ENCODE measurements at regions not wholly inside any gene's neighbourhood (a gene's known extent, or its start where the extent isn't known, plus 50 kb on each side); places are given as distances from the start of the nearest gene placed in this dataset.

- Histone ChIP-seq H3K27me3 (no peaks in the 10 kb centered on the region), H3K27ac (no peak overlapping the region), H3K36me3 (no peaks in the 10 kb centered on the region), H3K9me3 (no peaks in the 10 kb centered on the region), H3K4me1 (peaks cover 0 to 6% (median 0%) of the 10 kb centered on the region in 12 donors), H3K4me3 (no peak overlapping the region)
- TF ChIP-seq POLR2A (IDR thresholded peaks at IDR 0.05) (no peak), CTCF (IDR thresholded peaks at IDR 0.05) (no peak)
- 83 to 91% (median 89%) methylated on average over 3 of the region's 3 CpGs for WGBS, 4 donors
- no peak for ATAC-seq
- DNase-seq: no peak
- intact Hi-C loops (cut with DNase I): no loop called here
Observed at GRCh38 chr12:25845415-25845814, 113.1 kb upstream of the RASSF8 start.

- Histone ChIP-seq H3K9me3 (no peaks in the 10 kb centered on the region), H3K36me3 (no peaks in the 10 kb centered on the region), H3K27ac (no peak overlapping the region), H3K27me3 (no peaks in the 10 kb centered on the region), H3K4me1 (no peaks in the 10 kb centered on the region), H3K4me3 (no peak overlapping the region)
- no peak for DNase-seq
- no peak for ATAC-seq
- TF ChIP-seq CTCF (IDR thresholded peaks at IDR 0.05): no peak
- TF ChIP-seq POLR2A (IDR thresholded peaks at IDR 0.05): no peak
- intact Hi-C loops (cut with DNase I): no loop called here
Observed at GRCh38 chr12:25852792-25853191, 105.7 kb upstream of the RASSF8 start.

- WGBS, 4 donors: 65 to 82% (median 75%) methylated on average over 4 of the region's 4 CpGs
- Histone ChIP-seq H3K27ac (no peak overlapping the region), H3K27me3 (no peaks in the 10 kb centered on the region), H3K4me1 (no peaks in the 10 kb centered on the region), H3K9me3 (no peaks in the 10 kb centered on the region), H3K36me3 (no peaks in the 10 kb centered on the region), H3K4me3 (no peak overlapping the region)
- DNase-seq: no peak
- intact Hi-C loops (cut with DNase I): no loop called here
- no peak for TF ChIP-seq POLR2A (IDR thresholded peaks at IDR 0.05)
- no peak for TF ChIP-seq CTCF (IDR thresholded peaks at IDR 0.05)
- no peak for ATAC-seq
Observed at GRCh38 chr12:25853316-25854095, 105.0 kb upstream of the RASSF8 start.

- WGBS, 4 donors: 81 to 87% (median 86%) methylated on average over 7 of the region's 7 CpGs
- Histone ChIP-seq H3K9me3 (no peaks in the 10 kb centered on the region), H3K4me3 (no peak overlapping the region), H3K4me1 (no peaks in the 10 kb centered on the region), H3K36me3 (no peaks in the 10 kb centered on the region), H3K27me3 (no peaks in the 10 kb centered on the region), H3K27ac (no peak overlapping the region)
- TF ChIP-seq POLR2A (IDR thresholded peaks at IDR 0.05) (no peak), CTCF (IDR thresholded peaks at IDR 0.05) (no peak)
- intact Hi-C loops (cut with DNase I): no loop called here
- DNase-seq (no peak), ATAC-seq (no peak)
Observed at GRCh38 chr12:25854991-25855390, 103.5 kb upstream of the RASSF8 start.

All from heart left ventricle (tissue), 16 donors.